GM21825 (cell line): ENCODE measurements at regions not wholly inside any gene's neighbourhood (a gene's known extent, or its start where the extent isn't known, plus 50 kb on each side); places are given as distances from the start of the nearest gene placed in this dataset.
"Not testable (repeated sequence)": the region's sequence is repeated elsewhere in the genome, so short reads cannot be mapped to it uniquely, and the experiment has no call there.

Experiments
- ATAC-seq: cut with Tn5 transposase; IDR thresholded peaks from one replicate; pipeline ENCODE4 v1.9.1; 2021; ENCODE audit warnings: mild to moderate bottlenecking, moderate library complexity; ENCODE audit not compliant: unreplicated experiment

- not testable (repeated sequence) for ATAC-seq
Measured at GRCh38 chr5:92302356-92302755, 919.2 kb upstream of the ARRDC3 start.

- ATAC-seq = no peak
Measured at GRCh38 chr5:92283521-92283920, 900.4 kb upstream of the ARRDC3 start.

GRCh38 chr5:92271750-92272149 is 888.6 kb upstream of the ARRDC3 start:
- not testable (repeated sequence) for ATAC-seq

DNA sequence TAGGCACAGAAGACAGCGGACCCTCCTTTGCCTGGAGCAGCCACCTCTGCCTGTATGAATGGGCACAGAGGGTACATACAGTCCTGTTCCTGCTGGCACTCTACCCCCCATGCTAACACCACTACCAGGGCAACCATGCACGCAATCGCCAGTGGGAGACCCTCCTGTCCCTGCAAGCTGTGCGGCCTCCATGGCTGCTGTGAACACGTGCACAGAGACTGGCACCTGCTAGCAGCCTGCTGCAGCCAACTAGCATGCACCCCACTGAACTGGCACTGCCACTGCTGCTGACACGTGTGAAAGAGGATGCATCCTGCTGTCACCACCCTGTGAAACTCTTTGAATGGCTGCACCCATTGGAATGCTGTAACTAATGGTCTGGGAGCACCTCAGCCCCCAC is 885.2 kb upstream of the ARRDC3 start:
- ATAC-seq = no peak

- no peak for ATAC-seq
Measured at GRCh38 chr5:92267830-92268229, 884.7 kb upstream of the ARRDC3 start.

GRCh38 chr5:92265804-92266203 is 882.7 kb upstream of the ARRDC3 start:
- no peak for ATAC-seq

DNA sequence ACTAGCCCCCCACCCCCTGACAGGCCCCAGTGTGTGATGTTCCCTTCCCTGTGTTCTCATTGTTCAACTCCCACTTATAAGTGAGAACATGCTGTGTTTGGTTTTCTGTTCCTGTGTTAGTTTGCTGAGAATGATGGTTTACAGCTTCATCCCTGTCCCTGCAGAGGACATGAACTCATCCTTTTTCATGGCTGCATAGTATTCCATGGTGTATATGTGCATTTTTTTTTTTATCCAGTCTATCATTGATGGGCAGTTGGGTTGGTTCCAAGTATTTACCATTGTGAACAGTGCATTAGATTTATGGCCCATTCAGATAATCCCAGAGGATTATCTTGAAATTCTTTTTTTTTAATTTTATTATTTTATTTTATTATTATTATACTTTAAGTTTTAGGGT is 872.5 kb upstream of the ARRDC3 start:
- ATAC-seq = not testable (repeated sequence)

- ATAC-seq = no peak
Measured at GRCh38 chr5:92248518-92248917, 865.4 kb upstream of the ARRDC3 start.

DNA sequence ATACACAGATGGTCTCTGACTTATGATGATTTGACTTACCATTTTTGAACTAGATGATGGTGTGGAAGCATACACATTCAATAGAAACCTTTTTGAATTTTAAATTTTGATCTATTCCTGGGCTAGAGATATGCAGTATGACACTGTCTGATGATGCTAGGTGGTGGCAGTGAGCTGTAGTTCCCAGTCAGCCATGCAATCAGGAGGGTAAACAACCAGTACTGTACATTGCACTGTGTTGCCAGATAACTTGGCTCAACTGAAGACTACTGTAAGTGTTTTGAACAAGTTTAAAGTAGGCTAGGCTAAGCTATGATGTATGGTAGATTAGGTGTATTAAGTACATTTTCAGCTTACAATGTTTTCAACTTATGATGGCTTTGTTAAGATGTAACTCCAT is 859.1 kb upstream of the ARRDC3 start:
- ATAC-seq = no peak

- no peak for ATAC-seq
Measured at GRCh38 chr5:92237896-92238295, 854.8 kb upstream of the ARRDC3 start.

GRCh38 chr5:92222449-92222848 is 839.3 kb upstream of the ARRDC3 start:
- ATAC-seq = no peak

GRCh38 chr5:92216852-92217251 is 833.7 kb upstream of the ARRDC3 start:
- not testable (repeated sequence) for ATAC-seq

- ATAC-seq = no peak
Measured at GRCh38 chr5:92215116-92215515, 832.0 kb upstream of the ARRDC3 start.

DNA sequence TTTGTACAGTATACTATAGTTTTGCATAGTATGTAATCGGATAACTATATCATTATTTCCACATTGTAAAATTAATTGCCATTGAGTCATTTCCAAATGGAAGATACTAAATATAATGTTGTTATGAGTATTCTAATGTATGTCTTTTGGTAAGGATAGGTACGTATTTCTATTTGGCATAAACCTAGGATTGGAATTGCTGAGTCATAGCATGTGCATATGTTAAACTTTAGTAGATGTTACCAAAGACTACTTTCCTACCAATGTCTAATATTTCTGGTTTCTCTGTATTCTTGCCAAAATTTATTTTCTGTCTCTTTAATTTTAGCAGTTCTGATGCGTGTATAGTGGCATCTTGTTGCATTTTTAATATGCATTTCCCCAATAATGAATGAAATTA is 825.1 kb upstream of the ARRDC3 start:
- no peak for ATAC-seq

DNA sequence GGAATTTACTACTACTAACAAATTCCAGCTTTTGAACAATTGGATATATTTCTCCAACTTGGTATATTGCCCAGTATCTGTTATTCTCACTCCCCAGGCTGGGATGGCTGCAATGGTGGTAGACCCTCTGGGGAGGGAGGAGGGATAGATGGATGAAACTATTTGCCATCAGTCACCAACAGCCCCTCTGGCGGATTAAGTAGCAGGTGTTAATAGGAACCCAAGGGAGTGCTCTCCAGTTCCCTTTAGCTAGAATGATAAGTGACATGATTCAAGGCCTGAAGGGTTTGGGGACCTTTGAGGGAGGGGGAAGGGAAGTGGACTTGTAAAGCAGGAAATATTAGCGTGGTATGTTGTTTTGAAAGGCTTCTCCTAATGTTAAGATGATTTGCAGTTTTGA is 824.0 kb upstream of the ARRDC3 start:
- ATAC-seq = no peak

DNA sequence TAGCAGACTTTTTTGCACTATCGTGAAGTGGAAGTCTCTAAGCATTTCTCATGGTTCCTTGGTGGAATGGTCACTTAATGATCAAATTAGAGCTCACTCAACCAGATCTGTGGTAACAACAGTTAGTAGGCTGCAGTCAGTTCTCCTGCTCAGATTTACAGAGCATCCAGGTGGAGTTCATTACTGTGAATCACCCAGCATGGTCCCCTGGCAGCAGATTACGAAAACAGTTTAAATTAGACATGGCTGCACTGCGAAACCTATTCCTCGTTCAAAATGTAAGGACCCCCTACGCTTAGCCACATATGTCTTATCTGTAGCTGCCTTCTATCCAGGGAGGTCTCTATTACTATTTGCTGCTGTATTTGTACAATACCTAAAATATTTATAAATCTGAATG is 823.6 kb upstream of the ARRDC3 start:
- ATAC-seq = no peak

- not testable (repeated sequence) for ATAC-seq
Measured at GRCh38 chr5:92199035-92199434, 815.9 kb upstream of the ARRDC3 start.

GRCh38 chr5:92181656-92182055 is 798.5 kb upstream of the ARRDC3 start:
- ATAC-seq = no peak

- ATAC-seq = no peak
Measured at GRCh38 chr5:92180391-92180790, 797.3 kb upstream of the ARRDC3 start.

DNA sequence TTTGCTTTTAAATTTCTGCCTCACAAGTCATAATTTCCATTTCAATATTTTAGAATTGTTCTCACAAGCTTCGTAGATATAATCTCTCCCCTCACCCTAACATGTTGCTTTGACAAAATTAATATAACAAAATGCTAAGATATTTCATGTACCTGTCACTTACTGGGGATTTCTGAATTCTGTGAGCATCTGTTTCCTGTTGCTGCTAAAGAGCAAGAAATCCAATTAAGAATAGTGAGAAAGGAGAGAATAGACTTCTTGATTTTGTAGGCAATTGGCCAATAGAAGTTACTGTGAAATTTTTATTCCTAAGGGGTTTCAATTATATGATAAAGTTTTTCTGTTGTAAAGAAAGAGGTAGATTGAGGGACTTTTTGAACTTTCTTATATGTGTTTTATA is 796.5 kb upstream of the ARRDC3 start:
- no peak for ATAC-seq

DNA sequence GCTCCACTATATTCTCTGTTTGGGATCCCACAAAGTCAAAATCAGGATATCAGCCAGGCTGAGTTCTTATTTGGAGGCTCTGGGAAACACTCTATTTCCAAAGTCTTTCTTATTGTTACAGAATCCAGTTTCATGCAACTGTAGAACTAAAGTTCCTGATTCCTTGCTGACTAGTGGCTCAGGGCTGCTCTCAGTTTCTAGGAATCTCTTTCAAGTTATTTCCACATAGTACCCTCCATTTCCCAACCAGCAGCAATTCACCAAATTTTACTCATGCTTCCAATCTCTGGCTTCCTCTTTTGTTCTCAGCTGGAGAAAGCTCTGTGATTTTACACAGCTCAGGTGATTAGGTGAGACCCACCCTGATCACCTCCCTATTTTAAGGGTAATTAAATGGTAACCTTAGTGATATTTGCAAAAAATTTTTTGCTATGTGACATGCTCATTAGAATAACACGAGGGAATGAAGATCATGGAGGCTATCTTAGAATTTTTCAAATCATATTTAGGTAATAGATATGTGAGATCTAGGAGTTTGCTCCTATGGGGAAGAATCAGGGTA is 794.9 kb upstream of the ARRDC3 start:
- ATAC-seq = no peak

DNA sequence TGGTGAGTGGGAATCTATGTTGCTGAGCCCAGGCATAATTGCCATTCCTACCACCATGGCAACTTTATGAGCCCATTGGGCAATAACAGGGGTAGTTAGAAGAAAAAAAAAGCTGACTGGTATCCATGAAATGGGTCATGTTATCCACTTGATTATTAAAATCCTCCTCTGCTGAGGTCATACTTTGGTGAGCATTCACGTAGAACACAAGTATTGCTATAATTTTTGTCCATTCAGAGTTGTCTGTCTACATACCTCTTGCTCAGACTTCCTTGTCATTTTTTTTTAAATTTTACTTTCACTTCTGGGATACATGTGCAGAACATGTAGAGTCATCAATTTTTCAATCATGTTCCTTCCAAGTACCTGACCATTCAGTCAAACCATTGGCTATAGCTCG is 780.8 kb upstream of the ARRDC3 start:
- no peak for ATAC-seq

- ATAC-seq = no peak
Measured at GRCh38 chr5:92147798-92148197, 764.7 kb upstream of the ARRDC3 start.

DNA sequence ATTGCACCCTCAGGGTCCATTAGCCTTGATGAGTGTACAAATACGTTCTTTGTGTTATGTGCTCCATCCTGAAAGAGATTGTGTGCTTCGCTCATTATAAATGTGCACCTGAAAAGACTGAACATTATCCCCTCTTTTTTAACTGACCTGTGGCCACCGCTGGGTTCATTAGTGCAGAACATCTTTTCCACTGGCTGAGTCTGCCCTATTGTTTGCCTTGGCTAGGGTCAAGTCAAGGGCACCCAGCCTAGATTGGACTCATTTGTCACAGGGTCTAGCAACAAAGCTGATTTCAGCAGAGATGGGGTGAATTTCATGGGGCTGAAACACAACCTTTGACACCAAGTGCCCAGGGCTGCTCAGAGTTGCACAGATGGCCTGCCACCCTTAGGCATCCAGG is 764.1 kb upstream of the ARRDC3 start:
- ATAC-seq = no peak
